Endothelial cell (in vitro differentiated cells): ENCODE measurements at regions not wholly inside any gene's neighbourhood (a gene's known extent, or its start where the extent isn't known, plus 50 kb on each side); places are given as distances from the start of the nearest gene placed in this dataset.
"Not testable (repeated sequence)": the region's sequence is repeated elsewhere in the genome, so short reads cannot be mapped to it uniquely, and the experiment has no call there.

ENCODE experiments used
- DNase-seq: peaks from one replicate; pipeline ENCODE4 v3.0.0; 2021; ENCODE audit warnings: low spot score
- H3K27ac Mint-ChIP-seq: one replicate; pipeline ENCODE4 v1.8.0; 2021; ENCODE audit warnings: mixed read lengths, inconsistent platforms; ENCODE audit not compliant: unreplicated experiment
- H3K27me3 Mint-ChIP-seq: one replicate; pipeline ENCODE4 v1.8.0; 2021; ENCODE audit warnings: mild to moderate bottlenecking, moderate library complexity, mixed read lengths, inconsistent platforms; ENCODE audit not compliant: unreplicated experiment
- H3K36me3 Mint-ChIP-seq: one replicate; pipeline ENCODE4 v1.8.0; 2021; ENCODE audit warnings: mild to moderate bottlenecking, low read depth, mixed read lengths, inconsistent platforms; ENCODE audit not compliant: unreplicated experiment
- H3K4me1 Mint-ChIP-seq: one replicate; pipeline ENCODE4 v1.8.0; 2021; ENCODE audit warnings: mild to moderate bottlenecking, mixed read lengths, inconsistent platforms; ENCODE audit not compliant: unreplicated experiment
- H3K4me3 Mint-ChIP-seq: one replicate; pipeline ENCODE4 v1.8.0; 2021; ENCODE audit warnings: mild to moderate bottlenecking, mixed read lengths, inconsistent platforms; ENCODE audit not compliant: unreplicated experiment
- H3K9me3 Mint-ChIP-seq: one replicate; pipeline ENCODE4 v1.8.0; 2021; ENCODE audit warnings: mixed read lengths, inconsistent platforms; ENCODE audit not compliant: unreplicated experiment
- CTCF ChIP-seq: fragments of 200-600 bp; sonication (generic); IDR thresholded peaks from one replicate; pipeline ENCODE4 v1.5.0; 2021; ENCODE audit warnings: antibody characterized with exemption; ENCODE audit not compliant: unreplicated experiment

- H3K4me3 Mint-ChIP-seq = no peak overlapping the region
- no peak for TF ChIP-seq CTCF
- H3K27ac Mint-ChIP-seq = no peak overlapping the region
- H3K27me3 Mint-ChIP-seq = no peaks in the 10 kb centered on the region
- H3K36me3 Mint-ChIP-seq = peaks cover 4% of the 10 kb centered on the region
- H3K4me1 Mint-ChIP-seq = no peaks in the 10 kb centered on the region
- no peaks in the 10 kb centered on the region for H3K9me3 Mint-ChIP-seq
- no peak for DNase-seq
These were observed 260.1 kb downstream of the C12orf75 start for GRCh38 chr12:105590571-105590970.

- Mint-ChIP-seq H3K9me3 (no peaks in the 10 kb centered on the region), H3K4me1 (no peaks in the 10 kb centered on the region), H3K36me3 (no peaks in the 10 kb centered on the region), H3K4me3 (no peak overlapping the region), H3K27me3 (peaks cover 4% of the 10 kb centered on the region), H3K27ac (no peak overlapping the region)
- no peak for DNase-seq
- no peak for TF ChIP-seq CTCF
These were observed 264.9 kb downstream of the C12orf75 start for GRCh38 chr12:105595440-105595839.

GRCh38 chr12:105596731-105597130, 266.2 kb downstream of the C12orf75 start:
- Mint-ChIP-seq H3K9me3 (no peaks in the 10 kb centered on the region), H3K4me3 (no peak overlapping the region)
- DNase-seq = no peak

GRCh38 chr12:105598031-105598430, 267.5 kb downstream of the C12orf75 start:
- H3K27ac Mint-ChIP-seq = no peak overlapping the region
- TF ChIP-seq CTCF = no peak
- no peaks in the 10 kb centered on the region for H3K36me3 Mint-ChIP-seq
- no peak overlapping the region for H3K4me3 Mint-ChIP-seq
- H3K4me1 Mint-ChIP-seq = no peaks in the 10 kb centered on the region
- peaks cover 4% of the 10 kb centered on the region for H3K27me3 Mint-ChIP-seq
- H3K9me3 Mint-ChIP-seq = no peaks in the 10 kb centered on the region
- no peak for DNase-seq

More at GRCh38 chr12:105596731-105597130, 266.2 kb downstream of the C12orf75 start:
- Mint-ChIP-seq H3K27ac (no peak overlapping the region), H3K27me3 (peaks cover 4% of the 10 kb centered on the region), H3K36me3 (no peaks in the 10 kb centered on the region), H3K4me1 (no peaks in the 10 kb centered on the region)
- no peak for TF ChIP-seq CTCF

GRCh38 chr12:105600911-105601545, 270.5 kb downstream of the C12orf75 start:
- Mint-ChIP-seq H3K27me3 (peaks cover 2% of the 10 kb centered on the region), H3K36me3 (no peaks in the 10 kb centered on the region), H3K4me1 (no peaks in the 10 kb centered on the region), H3K9me3 (no peaks in the 10 kb centered on the region), H3K27ac (no peak overlapping the region), H3K4me3 (no peak overlapping the region)
- DNase-seq = no peak
- TF ChIP-seq CTCF = no peak

- H3K4me1 Mint-ChIP-seq, H3K27me3 Mint-ChIP-seq, DNase-seq, H3K36me3 Mint-ChIP-seq, H3K4me3 Mint-ChIP-seq, H3K27ac Mint-ChIP-seq, H3K9me3 Mint-ChIP-seq: not testable (repeated sequence)
These were observed 271.8 kb downstream of the C12orf75 start for GRCh38 chr12:105602312-105602711.

- not testable (repeated sequence) for H3K4me3 Mint-ChIP-seq, H3K4me1 Mint-ChIP-seq, H3K27ac Mint-ChIP-seq, H3K27me3 Mint-ChIP-seq, H3K36me3 Mint-ChIP-seq, DNase-seq, H3K9me3 Mint-ChIP-seq
These were observed 273.8 kb downstream of the C12orf75 start for GRCh38 chr12:105604281-105604680.

GRCh38 chr12:105606613-105607012, 276.1 kb downstream of the C12orf75 start:
- H3K27me3 Mint-ChIP-seq, H3K4me3 Mint-ChIP-seq, DNase-seq, H3K27ac Mint-ChIP-seq, H3K36me3 Mint-ChIP-seq, H3K9me3 Mint-ChIP-seq, H3K4me1 Mint-ChIP-seq: not testable (repeated sequence)
